Stimulated activated CD8-positive, alpha-beta memory T cell treated with anti-CD3 and anti-CD28 coated beads, Interleukin-2, amount 100 ng/mL, for 48 hours (primary cell): ENCODE measurements at regions not wholly inside any gene's neighbourhood (a gene's known extent, or its start where the extent isn't known, plus 50 kb on each side); places are given as distances from the start of the nearest gene placed in this dataset.

Experiments used
- DNase-seq, 2 donors: peaks; one replicate each; pipeline ENCODE4 v3.0.0-alpha.2; 2020; ENCODE audit warnings: low read depth in 2 of 2

DNA sequence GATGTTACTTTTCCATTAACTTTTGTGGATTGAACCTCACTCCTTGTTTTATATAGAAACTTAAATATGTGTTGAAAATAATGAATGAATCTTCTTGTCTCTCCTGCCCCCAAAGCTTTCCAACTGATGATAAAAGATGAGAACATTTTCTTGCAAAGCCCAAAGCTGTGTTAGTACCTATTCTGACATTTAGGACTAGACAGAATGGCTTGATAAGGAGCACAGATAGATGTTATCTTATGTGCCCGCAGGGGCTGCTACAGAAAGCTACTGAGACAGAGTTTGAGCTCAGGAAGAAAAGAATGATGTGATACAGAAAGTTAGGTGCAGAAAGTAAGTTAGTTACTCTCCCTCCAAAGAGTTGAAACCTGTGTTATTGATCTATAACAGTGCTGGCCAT is 109.4 kb upstream of the ATP11B start:
- DNase-seq = no peak

DNA sequence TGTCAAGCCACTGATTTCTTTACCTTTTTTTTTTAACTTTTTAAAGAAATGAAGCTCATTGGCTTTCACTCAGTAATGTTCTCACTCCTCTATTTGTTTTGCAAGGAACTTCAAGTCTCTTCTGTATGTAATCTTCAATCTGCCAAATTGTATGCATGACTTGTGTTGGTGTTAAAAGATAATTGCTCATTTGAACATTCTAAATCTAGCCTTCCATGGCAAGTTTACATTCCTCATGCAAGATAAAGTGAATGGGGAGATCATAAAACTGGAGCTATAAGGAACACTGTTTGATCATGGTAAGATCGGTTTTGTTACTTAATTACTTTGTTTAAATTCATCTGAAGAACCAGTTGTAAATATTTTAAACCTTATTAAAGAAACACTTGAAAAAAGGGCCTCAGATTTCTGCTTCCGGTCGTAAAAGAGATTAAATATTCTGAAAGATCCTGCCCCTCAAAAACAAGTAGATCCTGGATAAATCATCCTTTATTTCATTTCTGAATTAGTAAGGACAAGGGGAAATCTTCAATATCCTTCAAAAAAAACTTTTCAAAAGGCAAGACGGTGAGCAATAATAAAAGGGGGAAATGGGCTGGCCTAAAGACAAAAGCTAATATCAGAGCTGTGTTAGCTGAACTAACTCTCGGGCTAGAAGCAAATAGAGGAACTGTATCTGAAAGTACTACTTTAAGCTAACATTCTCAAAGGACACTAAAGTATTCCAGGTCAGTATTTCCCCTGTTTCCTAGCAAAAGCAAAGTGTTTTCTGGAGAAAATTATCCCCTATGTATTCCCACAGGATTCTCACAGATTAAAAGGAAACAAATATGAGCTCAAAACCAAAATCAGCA is 107.0 kb upstream of the ATP11B start:
- DNase-seq = no peak

DNA sequence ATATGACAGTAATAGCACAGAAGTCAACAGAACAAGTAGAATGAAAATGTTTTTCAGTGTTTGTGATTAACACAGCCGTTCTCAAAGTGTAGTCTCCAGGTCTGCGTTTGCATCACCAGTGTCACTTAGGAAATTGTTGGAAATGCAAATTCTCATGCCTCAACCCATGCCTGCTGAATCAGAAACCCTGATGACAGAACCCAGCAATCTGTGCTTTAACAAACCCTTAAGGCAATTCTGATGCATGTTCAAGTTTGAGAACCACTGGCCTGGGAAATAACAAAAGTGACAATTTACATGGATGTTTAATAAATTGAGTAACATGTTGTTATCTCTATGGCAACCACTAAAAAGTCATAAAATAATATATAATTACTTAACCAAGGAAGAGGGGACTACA is 103.1 kb upstream of the ATP11B start:
- DNase-seq = no peak

DNA sequence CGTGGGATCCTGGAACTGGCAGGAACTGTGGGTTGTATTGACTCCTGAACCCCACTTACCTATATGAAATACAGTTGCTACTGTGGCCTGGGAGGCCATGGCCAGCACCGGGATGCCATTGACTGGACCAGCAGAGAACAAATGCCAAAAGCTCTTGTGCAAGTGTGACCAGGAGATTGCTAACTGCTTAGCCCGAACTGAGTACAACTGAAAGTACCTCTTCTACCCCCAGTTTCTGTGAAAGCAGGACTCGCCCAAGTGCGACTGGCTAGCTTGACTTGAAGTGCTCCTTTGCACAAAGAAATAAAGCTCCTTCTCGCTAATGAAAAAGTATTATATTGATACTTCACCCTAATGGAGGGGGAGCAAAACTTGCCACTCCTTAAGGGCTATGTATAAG is 101.3 kb upstream of the ATP11B start:
- no peak for DNase-seq

DNA sequence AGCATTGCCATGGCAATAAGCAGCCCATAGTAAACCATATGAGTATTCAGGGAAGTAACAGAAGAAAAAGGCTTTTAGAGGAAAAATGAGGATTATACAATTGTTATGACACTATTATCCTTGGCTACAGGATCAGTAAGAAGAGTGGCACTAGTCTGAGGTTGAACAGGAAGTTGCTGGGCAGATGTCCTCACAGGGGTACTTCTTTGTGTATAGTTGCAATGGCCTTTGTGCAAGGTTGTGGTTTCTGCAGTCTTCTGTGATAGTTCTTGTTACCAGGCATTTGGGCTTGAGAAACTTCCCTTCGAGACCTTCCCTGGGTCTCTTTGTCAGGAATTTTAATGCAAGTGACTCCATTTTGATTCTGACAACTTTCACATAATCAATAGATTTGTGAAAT is 100.6 kb upstream of the ATP11B start:
- DNase-seq = no peak

DNA sequence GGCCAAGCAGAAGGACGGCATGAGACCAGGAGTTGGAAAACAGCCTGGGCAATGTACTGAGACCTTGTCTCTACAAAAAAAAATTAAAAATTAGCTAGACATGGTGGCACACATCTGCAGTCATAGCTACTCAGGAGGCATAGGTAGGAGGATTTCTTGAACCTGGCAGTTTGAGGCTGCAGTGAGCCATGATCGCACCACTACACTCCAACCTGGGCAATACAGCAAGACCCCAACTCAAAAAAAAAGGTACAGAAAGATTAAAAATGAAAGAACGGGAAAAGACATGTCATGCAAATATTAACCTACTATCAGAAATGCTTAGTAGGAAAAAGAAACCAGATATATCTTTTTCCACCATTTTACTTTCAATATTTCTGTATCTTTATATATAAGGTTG is 99.6 kb upstream of the ATP11B start:
- DNase-seq = no peak

DNA sequence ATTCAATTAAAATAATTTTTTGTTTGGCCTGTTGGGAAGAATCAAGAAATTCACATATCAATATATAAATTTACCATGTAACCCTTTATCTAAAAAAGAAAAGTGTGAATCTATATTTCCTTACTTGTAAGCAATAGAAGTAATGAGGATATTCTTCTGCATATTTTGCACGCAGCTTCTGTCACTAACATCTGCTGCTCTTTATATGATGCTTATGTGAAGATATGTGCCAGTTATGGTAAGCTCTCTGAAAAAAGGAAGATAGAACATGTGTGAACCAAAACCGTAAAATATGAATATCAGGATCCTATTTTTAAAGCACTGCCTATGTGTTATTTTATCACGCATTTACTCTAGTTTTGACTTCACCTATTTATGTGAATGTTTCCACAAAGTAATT is 96.4 kb upstream of the ATP11B start:
- DNase-seq = no peak

DNA sequence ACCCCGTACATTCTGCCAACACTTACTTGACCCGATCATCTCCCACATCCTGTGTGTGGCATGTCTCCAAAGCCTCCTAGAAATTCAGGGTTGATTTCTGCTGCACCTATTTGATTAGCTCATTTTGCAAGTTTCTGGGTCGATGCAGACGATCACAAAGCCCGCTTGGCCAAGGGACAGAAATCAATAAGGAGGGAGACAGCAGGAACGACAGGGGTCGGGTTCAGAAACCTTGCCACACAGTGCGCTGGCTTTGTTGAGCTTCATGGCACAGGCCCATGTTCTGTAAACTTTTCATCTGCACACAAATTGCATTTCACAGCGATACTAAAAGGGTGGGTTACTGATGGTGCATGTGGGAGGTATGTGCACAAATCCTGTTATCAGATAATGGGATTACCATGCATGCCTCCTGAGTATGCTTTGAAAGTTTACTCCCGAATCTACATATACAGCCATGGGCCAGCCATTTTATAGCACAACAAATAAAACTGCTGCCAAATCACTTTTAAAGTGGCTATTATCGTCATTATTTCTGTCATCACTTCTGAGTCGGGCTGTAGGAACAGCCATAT is 95.9 kb upstream of the ATP11B start:
- DNase-seq = no peak

DNA sequence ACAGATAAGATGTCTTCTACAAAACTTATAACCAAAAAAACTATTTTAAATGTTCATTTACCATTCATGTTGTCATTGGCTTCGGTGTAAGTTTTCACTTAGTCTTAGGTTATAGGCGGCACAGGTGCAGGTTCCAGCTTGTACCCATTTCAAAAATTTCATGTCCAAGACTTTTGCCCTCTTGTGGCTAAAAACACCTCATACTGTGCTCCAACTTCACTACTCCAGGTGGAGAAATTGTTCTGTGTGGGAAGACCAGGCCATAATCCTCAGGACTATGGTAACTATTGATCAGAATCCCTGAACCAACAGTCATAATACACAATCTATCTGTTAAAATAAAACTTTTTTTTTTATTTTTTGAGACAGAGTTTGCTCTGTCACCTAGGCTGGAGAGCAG is 95.2 kb upstream of the ATP11B start:
- no peak for DNase-seq

DNA sequence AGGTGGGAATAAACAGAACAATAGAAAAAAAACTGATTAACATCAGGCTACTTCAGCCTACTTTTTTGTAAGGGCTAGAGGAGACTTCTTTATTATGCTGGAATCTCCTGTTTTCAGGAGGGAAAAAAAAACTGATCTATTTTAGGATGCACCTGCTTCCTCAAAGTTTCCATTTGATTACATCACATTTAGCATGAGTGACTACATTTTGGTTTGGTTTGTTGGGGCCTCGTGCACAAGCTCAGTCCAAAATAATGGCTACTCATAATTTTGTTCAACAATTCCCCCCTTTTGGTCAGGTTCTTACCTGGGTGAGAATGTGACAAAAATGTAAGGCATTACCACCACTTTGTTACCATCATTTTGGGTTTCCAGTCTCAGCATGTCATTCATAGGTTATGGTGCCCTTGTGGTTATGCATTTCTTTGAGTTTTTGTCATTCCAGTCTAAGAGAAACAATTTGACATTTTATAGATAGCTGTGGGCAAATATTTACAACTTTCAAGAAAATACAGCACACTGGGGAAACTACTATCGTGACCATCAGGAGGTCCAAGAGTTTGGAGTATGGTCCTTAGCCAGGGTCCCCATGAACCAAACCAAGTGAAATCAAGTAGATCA is 93.6 kb upstream of the ATP11B start:
- no peak for DNase-seq

DNA sequence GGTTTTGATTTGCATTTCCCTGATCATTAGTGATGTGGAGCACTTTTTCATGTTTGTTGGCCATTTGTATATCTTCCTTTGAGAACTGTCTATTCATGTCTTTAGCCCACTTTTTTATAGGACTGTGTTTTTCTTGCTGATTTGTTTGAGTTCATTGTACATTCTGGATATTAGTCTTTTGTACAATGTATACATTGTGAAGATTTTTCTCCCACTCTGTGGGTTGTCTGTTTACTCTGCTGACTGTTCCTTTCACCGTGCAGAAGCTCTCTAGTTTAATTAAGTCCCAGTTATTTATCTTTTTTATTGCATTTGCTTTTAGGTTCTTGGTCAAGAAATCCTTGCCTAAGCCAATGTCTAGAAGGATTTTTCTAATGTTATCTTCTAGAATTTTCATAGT is 91.1 kb upstream of the ATP11B start:
- DNase-seq = no peak

DNA sequence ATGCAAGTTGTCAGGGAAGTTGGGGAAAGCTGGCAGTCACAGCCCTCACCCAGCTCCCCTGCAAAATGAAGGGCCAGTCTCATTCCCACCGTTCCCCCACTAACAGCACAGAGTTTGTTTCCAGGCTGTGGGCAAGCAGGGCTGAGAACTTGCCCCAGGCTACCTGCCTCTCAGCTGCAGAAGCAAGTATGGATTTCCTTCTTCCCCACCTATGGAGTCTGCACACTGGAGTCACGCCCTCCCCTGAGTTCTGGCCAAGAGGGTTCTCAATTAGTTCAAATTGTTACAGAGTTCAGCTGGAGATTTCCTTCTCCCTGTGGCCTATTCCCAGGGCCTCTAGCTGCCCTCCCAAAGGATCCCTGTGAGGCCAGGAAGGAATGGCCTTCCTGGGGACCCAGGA is 90.1 kb upstream of the ATP11B start:
- DNase-seq = no peak

DNA sequence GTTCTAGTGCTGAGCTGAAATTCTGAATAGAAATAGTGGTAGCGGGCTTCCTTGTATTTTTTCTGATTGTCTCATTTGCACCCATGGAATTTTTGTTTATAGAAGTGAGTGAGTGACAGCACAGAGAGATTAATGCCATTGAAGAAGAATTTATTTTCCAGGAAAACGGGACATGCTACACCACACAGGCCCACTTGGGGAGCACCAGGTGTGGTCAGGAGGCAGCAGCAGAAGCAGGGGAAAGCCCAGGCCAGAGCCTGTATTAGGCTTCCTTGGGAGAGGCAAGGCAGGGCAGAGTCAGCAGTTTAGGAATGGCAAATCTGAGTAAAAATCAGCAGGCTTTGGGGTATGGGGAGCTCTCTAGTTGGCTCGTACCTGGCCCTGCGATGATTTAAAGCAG is 88.4 kb upstream of the ATP11B start:
- no peak for DNase-seq

DNA sequence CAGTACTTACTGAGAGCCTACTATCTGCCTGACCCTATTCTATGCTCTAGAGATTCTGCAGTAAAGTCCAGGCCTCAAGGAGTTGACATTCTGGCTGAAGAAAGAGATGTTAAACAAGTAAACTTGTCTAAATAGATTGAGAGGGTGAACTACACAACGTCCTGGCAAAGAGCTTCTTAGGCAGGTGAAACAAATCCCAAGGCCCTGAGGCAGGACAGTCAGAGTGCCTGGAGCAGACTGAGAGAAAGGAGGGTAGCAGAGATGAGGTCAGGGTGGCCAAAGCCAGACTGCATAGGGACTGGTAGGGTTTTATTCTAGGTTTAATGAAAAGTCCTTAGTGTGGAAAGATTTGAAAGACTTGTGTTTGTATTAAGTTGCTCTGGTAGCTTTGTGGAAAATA is 84.5 kb upstream of the ATP11B start:
- no peak for DNase-seq

DNA sequence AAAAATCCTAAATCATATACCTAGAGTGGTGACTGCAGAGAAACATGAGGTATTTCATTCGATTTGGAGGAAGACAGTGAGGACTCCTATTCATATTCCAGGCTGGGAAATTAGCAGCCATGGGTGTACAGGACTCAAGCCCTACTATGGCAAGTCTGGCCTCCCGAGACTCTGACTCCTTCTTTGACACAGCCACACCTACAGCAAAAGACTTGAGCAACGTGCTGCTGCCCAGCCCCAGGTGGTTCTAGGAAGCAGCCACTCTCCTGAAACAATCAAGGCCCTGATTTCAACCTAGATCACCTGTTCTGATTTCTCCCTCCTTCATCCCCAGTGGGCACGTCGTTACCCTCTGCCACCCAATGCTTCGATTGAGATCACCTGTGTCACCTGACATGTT is 84.0 kb upstream of the ATP11B start:
- no peak for DNase-seq

DNA sequence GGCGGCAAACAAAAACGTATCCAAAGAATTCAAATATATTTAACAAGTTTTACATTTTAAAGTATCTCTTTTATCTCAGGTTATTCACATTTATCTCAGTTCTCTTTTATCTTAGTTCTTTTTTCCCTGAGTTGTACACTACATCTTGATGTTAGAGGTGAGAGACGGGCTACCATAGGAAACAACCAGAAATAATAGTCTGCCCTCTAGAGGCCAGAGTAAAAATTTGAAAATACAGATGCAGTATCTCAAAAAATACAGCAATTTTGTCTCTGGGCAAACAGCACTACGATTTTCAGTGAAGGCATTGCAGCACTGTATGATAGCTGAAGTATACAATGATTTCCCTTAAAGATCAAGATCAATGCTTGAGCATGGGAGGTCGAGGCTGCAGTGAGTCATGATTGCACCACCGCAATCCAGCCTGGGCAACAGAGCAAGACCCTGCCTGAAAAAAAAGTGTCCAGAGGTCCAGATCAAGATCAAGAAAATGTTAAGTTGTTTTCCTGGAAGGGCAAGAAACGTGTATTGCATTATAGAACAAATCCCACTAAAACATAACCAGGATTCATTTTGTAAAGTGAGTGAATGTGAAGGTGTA is 82.6 kb upstream of the ATP11B start:
- DNase-seq = no peak

DNA sequence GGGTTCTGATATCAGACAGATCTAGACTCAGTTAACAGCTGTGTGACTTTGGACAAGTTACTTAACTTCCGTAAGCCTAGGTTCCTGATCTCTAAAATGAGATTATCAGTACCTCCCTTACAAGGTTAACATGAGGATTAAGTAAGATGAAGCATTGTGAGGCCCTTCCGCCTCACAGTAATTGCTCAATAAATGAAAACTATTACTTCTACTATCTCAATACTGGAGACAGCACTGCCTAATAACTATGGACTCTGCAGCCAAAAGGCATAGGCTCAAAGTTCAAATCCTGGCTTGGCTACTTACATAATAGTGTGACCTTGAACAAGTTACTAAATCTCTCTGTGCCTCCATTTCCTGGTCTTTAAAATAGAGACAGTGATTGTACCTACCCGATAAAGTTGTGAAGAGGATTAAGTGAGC is 82.0 kb upstream of the ATP11B start:
- no peak for DNase-seq

DNA sequence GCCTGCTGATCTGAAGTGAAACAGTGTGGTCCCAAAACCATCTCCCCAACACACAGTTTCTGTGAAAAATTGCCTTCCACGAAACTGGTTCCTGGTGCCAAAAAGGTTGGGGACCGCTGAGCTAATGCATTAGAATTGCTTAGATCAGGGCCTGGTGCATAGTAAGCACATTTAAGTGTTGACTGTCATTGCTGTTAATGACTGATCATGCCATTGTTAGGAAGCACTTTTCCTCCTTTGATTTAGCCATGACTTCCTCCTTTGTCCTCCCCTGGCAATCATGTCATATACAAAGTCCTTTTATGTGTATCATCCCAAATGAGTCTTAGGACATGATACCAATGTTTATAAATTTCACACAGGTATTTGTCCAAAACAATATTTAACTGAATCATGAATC is 81.5 kb upstream of the ATP11B start:
- no peak for DNase-seq

DNA sequence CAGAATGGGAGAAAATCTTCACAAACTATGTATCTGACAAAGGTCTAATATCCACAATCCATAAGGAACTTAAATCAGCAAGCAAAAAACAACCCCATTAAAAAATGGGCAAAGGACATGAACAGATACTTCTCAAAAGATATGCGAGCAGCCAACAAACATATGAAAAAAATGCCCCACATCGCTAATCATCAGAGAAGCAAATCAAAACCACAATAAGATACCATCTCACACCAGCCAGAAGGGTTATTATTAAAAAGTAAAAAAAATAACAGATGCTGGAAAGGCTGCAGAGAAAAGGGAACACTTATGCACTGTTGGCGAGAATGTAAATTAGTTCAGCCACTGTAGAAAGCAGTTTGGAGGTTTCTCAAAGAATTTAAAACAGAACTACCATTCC is 80.2 kb upstream of the ATP11B start:
- no peak for DNase-seq

DNA sequence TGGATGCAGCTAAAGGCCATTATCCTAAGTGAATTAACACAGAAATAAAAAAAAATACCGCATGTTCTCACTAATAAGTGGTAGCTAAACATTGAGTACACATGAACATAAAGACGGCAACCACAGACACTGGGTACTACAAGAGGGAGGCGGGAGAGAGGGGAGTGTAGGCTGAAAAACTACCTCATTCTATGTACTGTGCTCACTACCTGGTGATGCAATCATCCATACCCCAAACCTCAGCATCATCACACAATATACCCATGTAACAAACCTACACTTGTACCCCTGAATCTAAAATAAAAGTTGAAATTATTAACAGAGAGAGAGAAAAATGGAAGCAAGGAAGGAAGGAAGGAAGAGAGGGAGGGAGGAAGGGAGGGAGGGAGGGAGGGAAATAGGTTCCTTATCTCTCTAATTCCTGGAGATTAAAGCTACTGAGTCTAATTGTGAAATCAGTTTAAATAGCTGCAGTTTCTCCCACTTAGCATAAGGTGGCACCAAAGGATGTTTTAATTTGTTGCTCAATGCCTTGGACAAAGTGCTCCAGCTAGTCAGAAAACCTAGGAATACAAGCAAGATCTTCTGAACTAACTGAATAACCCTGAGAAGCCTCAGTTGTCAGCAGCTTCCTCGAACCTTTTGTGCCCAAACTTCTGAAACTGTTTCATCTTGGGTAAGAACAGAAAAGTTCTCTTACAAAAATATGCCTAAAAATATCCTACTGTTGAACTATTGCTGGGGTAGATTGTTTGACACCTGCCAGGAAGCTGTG is 79.4 kb upstream of the ATP11B start:
- DNase-seq = no peak

DNA sequence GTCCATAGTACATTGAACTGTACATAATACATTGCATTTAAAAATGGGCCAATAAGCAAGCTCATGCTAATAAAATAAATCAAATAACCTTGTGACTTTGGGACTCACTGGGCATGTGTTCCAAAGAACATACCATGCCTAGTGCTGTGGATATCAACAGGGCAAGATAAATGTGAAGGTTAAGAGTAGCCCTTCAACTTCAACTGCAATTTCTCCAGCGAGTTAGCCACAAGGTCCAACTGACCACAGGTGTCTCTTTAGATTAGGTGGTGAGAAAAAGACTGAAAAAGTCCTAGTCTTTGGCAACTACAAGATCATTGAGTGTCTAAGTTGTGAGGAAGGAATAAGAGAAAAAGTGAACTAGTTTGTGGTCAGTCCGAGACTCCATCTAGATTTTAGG is 78.3 kb upstream of the ATP11B start:
- no peak for DNase-seq

DNA sequence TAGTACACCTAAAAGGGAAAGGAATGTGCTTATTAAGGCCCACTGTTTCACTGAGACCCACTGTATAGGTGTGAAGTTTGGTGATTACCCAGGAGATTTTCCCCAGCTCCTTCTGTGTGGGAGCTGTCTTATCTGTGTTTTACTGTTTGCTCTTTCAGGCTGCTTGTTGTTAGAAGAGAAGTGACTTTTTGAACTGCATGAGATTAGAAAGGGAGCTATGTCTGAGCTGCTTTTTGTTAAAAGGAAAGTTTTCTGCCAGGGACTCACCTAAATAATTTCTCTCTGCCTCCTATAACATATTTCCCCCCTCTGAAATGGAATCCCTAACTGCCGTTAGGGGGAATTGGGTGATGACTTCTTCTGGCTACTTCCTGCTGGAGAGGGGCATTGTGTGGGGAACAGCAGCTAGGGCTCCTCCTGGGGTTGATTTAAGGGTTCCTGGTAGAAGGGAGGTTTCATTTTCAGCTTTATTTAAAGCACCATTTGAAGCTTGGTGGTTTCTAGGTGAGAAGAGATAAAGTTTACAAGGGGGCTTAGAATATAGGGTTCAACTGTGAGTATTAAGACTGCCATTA is 77.1 kb upstream of the ATP11B start:
- DNase-seq = no peak
